GM04504 (cell line): ENCODE measurements at regions not wholly inside any gene's neighbourhood (a gene's known extent, or its start where the extent isn't known, plus 50 kb on each side); places are given as distances from the start of the nearest gene placed in this dataset.

Experiments used
- DNase-seq: peaks from one replicate; pipeline ENCODE4 v3.0.0-alpha.2; 2012; ENCODE audit warnings: low read depth

DNA sequence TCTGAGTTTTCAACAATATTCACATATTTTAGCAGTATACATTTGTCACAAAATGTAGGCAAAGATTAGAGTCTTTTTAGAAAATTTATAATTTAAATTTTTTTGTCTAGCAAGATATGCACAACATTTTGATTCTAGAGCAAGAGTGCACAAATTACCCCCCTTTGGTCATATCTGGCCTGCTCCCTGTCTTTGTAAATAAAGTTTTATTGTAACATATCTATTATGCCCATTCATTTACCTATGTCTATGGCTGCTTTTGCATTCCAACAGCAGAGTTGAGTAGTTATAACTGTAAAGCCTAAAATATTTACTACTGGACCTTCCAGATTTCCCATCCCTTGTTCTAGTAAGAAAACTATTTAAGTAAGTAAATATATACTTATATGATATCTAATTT, 430.7 kb downstream of the EDEM1 start:
- no peak for DNase-seq

DNA sequence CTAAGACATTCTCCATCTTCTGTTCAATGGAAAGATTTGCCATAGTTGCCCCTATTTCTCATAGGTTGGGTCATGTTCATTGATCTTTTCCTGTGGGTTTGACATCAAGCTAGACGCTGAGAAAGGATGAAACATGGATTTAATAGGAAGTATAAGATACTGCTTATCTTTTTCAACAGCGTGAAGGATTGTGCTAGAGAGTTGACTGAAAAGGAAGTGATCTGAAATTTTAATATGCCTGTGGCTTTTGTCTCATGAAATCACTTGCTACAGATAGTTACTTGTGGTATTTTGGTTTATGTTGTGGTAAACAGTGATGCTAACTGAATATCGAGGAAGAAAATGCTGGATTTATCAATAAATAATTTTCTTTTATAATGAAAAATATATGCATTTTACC, 442.9 kb downstream of the EDEM1 start:
- DNase-seq = no peak

DNA sequence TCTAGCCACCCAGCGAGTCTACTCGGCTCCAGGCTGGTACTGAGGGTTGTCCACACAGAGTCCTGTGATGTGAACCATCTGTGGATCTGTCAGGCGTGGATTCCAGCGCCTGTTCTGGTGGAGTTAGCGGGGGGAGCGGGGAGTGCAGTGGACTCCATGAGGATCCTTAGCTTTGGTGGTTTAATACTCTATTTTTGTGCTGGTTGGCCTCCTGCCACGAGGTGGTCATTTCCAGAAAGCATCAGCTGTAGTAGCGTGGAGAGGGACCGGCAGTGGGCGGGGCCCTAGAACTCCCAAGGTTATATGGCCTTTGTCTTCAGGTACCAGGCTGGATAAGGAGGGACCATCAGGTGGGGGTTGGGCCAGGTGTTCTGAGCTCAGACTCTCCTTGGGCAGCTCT, 446.5 kb downstream of the EDEM1 start:
- no peak for DNase-seq

DNA sequence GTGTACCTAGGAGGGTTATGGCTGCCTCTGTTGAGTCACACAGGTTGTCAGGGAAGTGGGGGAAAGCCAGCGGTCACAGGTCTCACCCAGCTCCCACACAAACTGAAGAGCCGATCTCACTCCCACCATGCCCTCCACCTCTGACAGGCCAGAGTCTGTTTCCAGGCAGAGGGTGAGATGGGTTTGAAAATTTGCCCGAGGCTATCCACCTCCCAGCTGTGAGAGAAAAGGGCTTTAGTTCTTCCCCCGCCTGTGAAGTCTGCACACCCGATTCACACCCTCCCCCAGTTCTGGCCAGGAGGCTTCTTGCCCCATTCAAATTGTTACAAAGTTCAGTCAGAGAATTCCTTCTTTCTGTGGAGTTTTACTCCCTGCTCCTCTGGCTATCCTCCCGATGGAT, 446.9 kb downstream of the EDEM1 start:
- DNase-seq = no peak

DNA sequence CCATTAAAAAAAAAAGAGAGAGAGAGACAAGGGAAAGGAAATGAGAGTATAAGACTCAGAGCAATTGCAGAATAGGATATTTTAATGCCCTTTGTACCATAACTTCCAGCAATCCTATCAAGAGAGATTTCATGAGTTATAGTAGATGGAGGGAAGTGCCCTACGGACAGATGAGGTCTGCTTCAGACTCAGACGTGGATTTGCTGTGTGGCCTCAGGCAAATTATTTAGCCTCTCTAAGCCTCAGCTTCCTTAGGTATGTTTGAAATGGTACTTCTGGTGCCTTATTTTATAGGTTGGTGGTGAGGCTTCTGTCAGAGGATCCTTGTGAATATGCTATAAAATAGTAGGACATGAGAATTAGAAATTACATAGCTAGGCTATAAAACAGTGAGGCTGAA, 448.2 kb downstream of the EDEM1 start:
- no peak for DNase-seq

DNA sequence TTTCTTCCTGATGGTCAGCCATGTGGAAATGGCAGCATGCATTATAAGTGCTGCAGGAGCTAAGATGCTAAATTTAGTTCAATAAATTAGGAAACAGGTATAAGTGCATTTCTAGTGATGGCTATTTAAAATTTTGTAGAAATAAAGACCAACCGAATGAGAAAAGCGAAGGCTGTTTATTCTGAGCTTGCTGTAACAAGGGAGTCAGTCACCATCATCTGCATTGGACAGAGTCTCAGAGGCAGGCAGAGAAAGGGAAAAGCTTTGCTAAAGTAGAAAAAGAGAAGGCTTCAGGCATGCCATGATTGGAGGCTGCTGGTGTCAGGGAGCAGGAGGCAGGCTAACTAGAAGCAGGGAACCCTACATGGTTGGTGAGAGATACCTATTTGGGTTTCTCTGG, 451.0 kb downstream of the EDEM1 start:
- no peak for DNase-seq

DNA sequence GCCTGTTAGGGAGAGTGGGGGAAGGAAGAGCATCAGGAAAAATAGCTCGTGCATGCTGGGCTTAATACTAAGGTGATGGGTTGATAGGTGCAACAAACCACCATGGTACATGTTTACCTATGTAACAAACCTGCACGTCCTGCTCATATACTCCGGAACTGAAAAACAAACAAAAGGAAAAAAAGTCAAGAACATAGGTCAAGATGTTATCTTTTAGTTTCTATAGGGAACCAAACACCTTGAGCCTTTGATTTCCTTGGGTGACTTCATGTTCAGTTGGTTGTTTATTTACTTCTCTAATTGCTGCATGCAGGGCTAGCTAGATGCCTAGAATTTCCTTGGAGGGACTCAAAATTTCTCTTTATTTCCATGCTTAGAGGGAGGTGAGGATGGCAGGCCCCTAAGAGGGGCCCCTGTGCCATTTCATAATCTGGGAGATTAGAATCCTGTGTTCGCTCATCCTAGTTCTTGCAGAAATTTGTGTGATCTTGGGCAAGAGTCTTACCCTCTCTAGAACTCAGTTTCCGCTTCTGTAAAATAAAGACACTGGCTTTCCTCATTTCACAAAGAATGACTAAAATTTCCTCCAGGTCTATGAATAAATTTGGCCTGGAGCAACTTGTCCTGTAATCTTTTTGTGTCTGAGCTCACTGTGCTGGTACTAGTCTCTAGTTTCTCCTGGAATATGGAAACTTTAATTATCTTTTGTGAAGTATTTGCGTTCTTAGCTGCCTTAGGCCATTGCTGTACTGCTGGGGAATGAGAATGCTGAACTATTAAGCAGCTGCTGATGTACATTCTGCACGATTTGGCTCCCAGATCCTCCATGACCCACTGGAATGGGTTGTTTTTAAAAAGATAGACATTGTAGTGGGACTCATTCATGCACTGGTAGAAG, 457.5 kb downstream of the EDEM1 start:
- no peak for DNase-seq

DNA sequence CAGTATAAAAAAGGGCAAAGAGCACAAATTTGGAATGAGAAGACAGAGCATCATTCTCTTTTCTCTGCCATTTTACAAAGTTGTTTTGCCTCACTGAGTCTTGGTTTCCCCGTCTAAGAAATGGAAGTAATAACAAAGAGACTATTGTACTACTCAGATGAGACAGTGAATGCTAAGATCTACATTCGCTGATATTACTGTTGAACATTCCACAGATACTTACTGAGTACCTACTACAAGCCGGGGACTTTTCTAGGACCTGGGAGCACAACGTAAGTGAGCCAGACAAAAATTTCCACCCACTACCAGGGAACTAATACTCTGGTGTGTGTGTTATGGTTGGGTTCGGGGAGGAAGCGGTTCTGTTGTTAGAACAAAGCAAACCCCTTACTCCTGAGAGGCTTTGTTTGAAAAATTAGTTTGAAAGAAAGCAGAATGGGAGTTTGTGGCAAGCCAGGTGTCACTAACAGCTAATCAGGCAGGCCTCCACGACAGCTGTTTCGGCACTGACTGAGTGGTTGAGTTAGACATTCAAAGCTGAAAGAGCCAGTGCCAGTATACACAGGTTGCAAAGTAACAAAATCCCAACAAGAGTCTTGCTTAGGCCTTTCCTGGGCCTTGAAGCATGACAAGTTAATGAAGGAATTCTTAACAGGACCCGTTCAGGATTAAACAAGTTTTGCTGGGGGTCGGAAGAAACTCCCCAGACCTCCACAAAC, 458.3 kb downstream of the EDEM1 start:
- no peak for DNase-seq

DNA sequence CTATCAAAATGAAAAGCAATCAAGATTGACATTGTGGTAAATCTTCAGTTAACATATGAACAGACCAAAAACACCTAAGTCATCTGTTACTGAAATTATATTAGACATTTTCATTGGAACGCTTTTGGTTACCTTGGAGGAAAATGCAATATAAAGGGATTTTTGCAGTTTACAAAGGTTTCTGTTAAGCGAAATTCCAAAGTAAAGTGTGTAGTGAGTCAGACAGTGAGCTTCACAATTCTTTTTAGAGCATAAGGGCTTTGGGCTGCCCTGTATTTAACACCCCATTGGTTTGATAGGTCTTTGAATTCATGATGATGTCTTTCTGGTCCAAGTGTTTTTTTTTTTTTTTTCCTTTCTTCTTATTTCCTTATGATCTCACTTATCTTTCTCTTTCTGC, 462.8 kb downstream of the EDEM1 start:
- no peak for DNase-seq

DNA sequence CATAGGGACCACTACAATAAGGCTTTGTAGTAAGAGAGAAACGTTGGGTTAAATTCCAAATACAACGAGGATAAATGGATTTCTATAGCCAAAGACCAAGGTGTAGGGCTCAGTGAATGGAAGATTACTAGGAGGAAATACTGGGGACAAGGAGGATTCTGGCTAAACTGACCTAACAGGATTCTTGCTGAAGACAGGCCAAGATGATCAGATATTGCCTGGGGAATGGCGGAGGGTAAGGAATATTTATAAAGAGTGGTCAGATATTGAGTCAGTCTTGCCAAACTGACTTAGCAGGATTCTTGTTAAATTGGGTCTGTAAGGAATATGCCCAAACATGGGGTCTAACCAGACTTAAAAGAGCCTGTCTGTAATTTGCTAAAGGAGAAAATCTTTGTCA, 463.8 kb downstream of the EDEM1 start:
- DNase-seq = no peak

DNA sequence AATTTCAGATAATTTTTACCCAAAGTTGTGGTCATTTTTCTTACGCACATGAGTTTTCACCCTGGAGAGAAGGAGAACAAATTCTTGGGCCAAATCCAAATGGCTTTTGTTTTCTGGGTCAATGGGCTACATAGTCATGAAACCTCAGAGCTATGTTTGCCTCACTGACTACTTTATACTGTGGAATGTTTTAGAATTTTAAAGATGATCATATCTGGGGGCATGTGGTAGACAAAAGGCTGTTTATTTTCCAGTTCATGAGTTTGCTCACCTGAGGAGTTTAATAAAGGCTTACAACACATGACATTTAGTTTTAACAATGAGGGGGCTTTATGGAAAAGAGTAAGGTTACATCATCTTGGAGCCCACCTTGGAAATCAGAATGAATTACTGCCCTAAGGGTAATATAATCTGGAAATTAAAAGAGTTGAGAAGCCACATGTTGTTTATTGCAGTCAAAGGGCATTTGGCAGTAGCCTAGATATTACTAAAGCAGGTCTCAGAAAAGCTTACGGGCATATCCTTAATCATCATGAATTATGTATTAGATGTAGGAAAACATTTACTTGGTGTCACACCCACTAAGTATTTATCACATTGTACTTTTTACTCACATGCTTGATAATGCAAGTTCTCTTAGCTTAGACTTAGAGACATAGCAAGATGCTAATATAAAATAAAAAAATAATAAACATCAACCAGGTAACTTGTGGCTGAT, 466.1 kb downstream of the EDEM1 start:
- DNase-seq = no peak

DNA sequence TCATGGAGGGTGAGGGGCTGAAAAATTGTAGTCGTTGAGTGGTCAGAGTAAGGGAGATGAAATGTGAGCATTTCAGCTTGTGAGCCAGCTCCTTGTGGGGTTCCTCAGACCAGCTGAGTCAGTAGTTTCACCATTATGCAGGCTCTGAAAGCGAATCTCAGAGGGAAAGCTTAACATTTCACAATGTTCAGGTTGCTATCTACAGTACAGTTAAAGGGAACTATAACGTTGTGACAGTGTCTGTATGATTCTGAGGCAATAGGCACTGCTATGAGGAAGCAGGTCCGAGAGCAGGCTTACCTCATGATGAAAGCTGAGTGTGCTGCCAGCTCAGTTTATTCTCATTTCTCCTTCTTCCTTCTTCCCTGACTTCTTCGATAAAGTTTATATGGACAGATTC, 469.6 kb downstream of the EDEM1 start:
- no peak for DNase-seq

DNA sequence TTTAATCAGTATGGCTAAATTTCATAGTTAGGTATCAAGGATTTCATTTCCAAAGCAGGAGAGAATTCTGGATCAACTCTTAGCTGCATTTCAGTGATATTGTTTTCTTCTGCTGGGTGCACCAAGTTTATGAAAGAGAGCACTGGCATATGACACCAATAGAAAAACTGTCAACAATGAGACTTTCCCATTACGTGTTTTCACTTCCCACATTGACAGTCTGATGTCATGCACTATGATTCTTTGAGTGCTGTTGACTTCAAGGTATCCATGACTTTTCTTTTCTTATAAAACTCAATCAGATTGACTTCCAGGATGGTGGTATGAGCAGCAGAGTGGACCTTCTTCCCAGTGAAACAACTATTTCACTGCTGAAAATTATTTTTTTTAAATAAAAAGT, 476.1 kb downstream of the EDEM1 start:
- DNase-seq = no peak

DNA sequence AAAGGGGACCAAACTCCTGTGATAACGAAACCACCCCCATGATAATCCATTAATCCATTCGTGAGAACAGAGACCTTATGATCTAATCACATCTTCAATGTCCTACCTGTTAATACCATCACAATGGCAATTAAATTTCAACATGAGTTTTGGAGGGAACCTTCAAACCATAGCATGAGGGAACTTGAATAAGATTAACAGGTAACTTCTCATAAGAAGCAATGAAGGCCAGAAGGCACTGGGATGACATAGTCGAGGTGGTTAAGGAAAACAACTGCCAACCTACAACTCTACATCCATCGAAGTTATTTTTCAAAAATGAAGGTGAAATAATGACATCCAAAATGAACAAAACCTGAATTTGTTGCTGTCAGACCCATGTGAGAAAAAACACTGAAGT, 478.9 kb downstream of the EDEM1 start:
- no peak for DNase-seq

DNA sequence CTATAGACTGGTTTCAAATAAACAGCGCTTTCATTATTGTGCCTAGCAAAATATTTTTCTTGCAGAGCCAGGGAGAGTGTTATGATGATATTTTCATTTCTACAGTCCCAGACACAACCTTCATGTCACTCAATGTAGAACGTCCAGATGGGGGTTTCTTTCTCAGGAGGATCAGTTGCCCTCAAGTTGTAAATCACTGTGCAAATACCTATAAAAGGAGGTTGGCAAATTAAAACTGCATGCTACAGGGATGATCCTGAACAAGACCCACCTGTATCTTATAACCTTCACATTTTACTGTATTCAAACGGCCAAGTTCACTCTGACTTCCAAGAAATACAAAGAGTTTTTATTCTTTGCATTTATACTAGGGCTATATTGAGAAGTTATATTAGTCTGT, 486.0 kb downstream of the EDEM1 start:
- no peak for DNase-seq

DNA sequence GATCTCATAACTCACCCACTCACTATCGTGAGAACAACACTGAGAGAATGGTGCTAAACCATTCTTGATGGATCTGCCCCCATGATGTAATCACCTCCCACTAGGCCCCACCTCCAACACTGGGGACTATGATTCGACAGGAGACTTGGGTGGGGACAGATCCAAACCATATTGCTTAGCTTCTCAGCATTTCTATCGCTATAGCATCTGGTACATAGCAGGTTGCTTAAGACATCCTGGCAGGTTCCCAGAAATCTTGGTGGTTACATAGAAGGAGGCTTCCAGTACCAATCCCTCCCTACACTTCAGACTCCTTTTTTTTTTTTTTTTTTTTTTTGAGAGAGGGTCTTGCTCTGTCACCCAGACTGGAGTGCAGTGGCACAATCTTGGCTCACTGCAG, 487.8 kb downstream of the EDEM1 start:
- DNase-seq = no peak

DNA sequence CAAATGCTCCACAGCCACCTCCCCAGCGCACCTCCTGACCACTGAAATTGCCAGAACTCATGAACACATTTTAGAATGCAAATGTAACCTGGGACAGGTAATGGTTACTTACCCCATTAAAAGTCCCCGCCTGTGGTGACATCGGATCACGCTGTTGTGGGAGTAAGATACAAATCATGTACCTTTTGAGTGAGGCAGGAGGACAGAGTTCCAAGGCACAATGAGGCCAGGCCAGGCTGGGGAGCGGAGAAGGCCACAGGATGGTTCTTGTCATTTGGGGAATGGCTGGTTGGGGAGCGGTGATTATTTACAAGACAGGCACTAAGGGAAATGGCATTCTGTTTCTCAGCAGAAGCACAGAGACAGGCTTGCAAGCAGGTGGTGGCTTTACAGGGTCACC, 490.0 kb downstream of the EDEM1 start:
- DNase-seq = no peak

DNA sequence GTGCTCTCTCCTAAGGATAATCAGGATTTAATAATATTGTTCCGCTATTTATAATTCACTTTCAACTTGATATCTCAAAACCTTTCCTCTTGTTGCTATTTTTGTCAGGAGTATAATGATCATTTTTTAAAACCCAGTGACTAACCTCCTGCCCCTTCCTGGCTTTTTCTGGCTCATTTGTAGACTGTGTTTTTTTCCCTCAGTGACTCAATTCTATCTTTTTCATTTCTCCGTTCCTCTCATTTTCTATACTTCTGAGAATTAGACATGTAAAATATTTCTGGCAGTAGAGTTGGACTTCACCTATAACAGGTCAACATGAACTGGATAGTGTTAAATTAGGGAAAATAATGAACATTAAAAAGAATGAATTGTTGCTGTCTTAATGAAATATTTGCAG, 490.7 kb downstream of the EDEM1 start:
- no peak for DNase-seq

DNA sequence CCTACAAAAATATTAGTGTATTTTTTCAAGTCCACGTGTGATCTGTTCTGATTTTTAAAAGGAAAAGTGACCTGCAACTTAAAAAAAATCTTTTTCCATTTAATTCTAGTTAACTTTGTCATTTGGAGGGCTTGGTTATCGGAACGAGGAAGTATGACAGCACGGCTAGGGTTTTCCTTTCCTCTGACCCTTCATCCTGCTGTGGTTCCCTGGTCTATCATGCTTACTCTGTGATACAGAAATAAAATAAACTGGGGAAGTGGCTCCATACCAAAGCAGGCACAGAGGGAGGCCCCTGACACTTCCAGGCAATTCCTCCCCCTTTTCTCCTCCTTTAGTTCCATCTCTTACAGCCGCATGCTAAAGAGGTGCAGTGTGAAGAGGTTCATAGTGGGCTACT, 491.3 kb downstream of the EDEM1 start:
- DNase-seq = no peak

DNA sequence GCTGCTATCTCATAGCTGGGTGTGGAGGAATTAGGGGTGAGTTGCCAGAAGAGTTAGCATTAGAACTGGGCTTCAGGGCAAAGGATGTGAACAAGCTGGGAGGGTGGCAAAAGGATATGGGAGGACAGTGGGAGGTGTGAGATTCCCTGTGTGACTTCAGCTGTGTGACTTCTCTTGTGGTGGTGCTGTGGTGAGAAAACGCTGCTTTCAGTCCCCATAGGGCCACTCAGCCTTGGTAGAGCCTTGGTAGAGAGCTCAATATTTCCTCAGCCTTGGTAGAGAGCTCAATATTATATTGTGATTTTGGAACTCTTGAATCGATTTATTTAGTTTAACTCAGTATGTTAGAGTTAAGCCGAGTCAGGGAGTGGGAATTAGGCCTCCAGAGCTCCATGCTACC, 499.7 kb downstream of the EDEM1 start:
- no peak for DNase-seq

DNA sequence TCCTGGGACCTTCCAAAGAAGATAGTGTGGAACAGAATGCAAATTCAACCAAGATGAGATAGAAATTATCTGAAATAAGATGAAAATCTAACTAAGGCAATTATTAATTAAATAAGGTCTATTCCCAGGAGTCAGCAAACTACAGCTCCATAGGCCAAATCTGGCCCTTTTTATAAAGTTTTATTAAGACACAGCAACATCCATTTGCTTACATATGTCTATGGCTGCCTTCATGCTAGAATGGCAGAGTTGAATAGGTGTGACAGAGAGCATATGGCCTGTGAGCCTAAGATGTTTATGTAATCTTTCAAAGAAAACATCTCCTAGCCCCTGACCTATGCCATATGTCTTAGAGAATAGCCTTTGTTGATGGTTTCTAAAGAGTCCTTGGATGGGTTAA, 503.0 kb downstream of the EDEM1 start:
- no peak for DNase-seq

DNA sequence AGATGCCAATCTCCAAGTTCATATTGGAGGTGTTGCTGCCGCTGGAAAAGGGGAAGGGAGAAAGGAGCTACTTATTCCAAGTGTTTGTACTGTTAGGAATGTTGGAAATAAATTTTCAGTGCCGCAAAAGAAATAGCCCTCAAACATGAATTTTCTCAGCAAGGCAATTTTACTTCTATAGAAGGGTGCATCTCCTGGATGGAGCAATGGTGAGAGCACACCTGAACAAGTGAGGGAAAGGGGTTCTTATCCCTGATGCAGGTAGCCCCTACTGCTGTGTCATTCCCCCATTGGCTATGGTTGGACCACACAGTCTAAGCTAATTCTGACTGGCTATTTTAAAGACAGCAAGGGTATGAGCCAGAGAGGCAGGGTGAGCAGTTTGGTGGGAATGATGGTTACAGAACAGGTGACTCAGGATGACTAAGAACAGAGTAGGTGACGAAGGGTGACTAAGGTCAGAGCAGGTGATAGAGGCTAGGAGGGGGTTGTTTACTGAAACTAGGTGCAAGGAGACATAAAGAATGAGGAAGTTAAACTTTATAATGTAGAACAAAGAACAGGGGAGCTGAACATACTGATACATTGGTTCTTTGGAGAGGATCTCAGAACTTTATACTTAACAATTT, 503.5 kb downstream of the EDEM1 start:
- no peak for DNase-seq

DNA sequence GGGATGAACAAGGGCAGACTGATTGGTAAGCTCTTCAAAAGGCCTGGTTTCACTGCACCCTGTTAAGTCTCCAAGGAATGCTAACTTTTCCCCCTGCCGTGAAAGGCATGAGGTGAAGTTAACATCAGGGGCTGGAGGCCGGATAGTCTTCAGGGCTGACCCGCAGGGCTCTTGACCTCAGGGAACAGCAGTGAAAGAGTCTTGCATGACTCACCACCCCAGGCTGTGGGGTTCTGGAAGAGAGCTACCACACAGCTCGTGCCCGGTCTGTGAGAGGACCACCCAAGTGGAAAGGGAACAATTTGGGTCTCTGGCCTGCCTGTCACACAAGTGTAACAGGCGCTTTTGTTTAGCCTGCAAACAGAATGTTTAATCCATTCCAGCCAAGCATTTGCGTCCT, 504.9 kb downstream of the EDEM1 start:
- no peak for DNase-seq
